A549 (cell line): ENCODE measurements at regions not wholly inside any gene's neighbourhood (a gene's known extent, or its start where the extent isn't known, plus 50 kb on each side); places are given as distances from the start of the nearest gene placed in this dataset.

Source experiments
- ATAC-seq, 2 experiments: fragments of 200-7000 bp in 1 of 2; fragments of >200 bp in 1 of 2; cut with Nextera tagmentation in 1 of 2; cut with Tn5 transposase in 1 of 2; 3 replicates each; pipeline versions ENCODE4 v1.8.0 to v1.9.1; 2018 to 2020; ENCODE audit warnings: mild to moderate bottlenecking in 1 of 2, moderate library complexity in 1 of 2
- CTCF ChIA-PET: fragments of 300-600 bp; sonication (Branson Sonifier 250); formaldehyde crosslinking; extraction: SDS; loops from one replicate; lab custom pipeline; 2021; ENCODE audit warnings: antibody characterized with exemption, inconsistent platforms; lab: Yijun Ruan, JAX
- POLR2A ChIA-PET: fragments of 350-600 bp; formaldehyde crosslinking; extraction: SDS; loops from one replicate; lab custom pipeline; 2021; ENCODE audit warnings: antibody characterized with exemption, inconsistent platforms; lab: Yijun Ruan, JAX
- DNase-seq, 2 experiments: peaks; one replicate each; pipeline versions ENCODE4 v3.0.0 to v3.0.0-alpha.2; 2011 to 2016; ENCODE audit warnings: low read depth in 1 of 2, low spot score in 1 of 2
- FAIRE-seq: peaks from 2 replicates; lab custom pipeline; 2011; peaks lifted over from hg19 to GRCh38; lab: Jason Lieb, UNC
- H3K27ac ChIP-seq, 2 experiments: fragments of >200 bp; sonication (Bioruptor Twin); formaldehyde crosslinking; 3 replicates each; pipeline ENCODE4 v1.5.1; 2016 to 2017
- H3K4me1 ChIP-seq: fragments of >200 bp; sonication (Bioruptor Twin); formaldehyde crosslinking; 3 replicates; pipeline ENCODE4 v1.6.1; 2016
- H3K4me2 ChIP-seq: fragments of >200 bp; sonication (Bioruptor Twin); formaldehyde crosslinking; 3 replicates; pipeline ENCODE4 v1.6.1; 2016
- H3K4me3 ChIP-seq: fragments of >200 bp; sonication (Bioruptor Twin); formaldehyde crosslinking; 3 replicates; pipeline ENCODE4 v1.5.1; 2016
- H3K9me3 ChIP-seq: fragments of >200 bp; sonication (Bioruptor Twin); formaldehyde crosslinking; 3 replicates; pipeline ENCODE4 v1.6.1; 2016
- BCL3 ChIP-seq: fragments of >200 bp; sonication (Bioruptor Twin); formaldehyde crosslinking; IDR thresholded peaks from 3 replicates; pipeline ENCODE4 v1.6.1; 2016
- CBX2 ChIP-seq: fragments of 200-600 bp; sonication (generic); IDR thresholded peaks from 2 replicates; pipeline ENCODE4 v1.6.1; 2016; ENCODE audit warnings: low read depth, mild to moderate bottlenecking, borderline replicate concordance
- CEBPB ChIP-seq, 2 experiments: fragments of >200 bp in 1 of 2; sonication (Bioruptor Twin) in 1 of 2; formaldehyde crosslinking in 1 of 2; IDR thresholded peaks; 2 replicates each; pipeline ENCODE4 v1.6.1; 2012 to 2016
- CHD2 ChIP-seq: fragments of 150-350 bp; IDR thresholded peaks from 2 replicates; pipeline ENCODE4 v1.6.1; 2014; ENCODE audit warnings: low read length; ENCODE audit not compliant: partially characterized antibody
- ELK1 ChIP-seq: fragments of 150-350 bp; IDR thresholded peaks from 2 replicates; pipeline ENCODE4 v1.6.1; 2014; ENCODE audit warnings: low read depth, mild to moderate bottlenecking, low read length
- ESRRA ChIP-seq: fragments of 150-350 bp; IDR thresholded peaks from 2 replicates; pipeline ENCODE4 v1.6.1; 2014; ENCODE audit warnings: mild to moderate bottlenecking, low read length, borderline replicate concordance
- GATA3 ChIP-seq: IDR thresholded peaks from 2 replicates; pipeline ENCODE4 v1.6.1; 2012; ENCODE audit warnings: borderline replicate concordance
- HDAC2 ChIP-seq: fragments of 200-600 bp; sonication (generic); IDR thresholded peaks from 2 replicates; pipeline ENCODE4 v1.6.1; 2016
- HOXB5 ChIP-seq: fragments of 250-450 bp; sonication (Bioruptor Pico); IDR thresholded peaks from 2 replicates; pipeline ENCODE4 v1.5.0; 2020; ENCODE audit warnings: mild to moderate bottlenecking, moderate library complexity
- JUNB ChIP-seq: fragments of >200 bp; sonication (Bioruptor Twin); formaldehyde crosslinking; IDR thresholded peaks from 2 replicates; pipeline ENCODE4 v1.6.1; 2016
- KDM5A ChIP-seq: fragments of 200-600 bp; sonication (generic); IDR thresholded peaks from 2 replicates; pipeline ENCODE4 v1.6.1; 2016; ENCODE audit warnings: antibody characterized with exemption, mild to moderate bottlenecking
- MAZ ChIP-seq: fragments of 150-350 bp; IDR thresholded peaks from 2 replicates; pipeline ENCODE4 v1.6.1; 2014; ENCODE audit warnings: antibody characterized with exemption, low read depth, low read length, borderline replicate concordance
- MYC ChIP-seq: IDR thresholded peaks from 2 replicates; pipeline ENCODE4 v1.6.1; 2012; ENCODE audit warnings: mild to moderate bottlenecking, inconsistent platforms, low read length, improper control_type of control experiment, borderline replicate concordance
- PHF8 ChIP-seq: fragments of 200-600 bp; sonication (generic); IDR thresholded peaks from 2 replicates; pipeline ENCODE4 v1.6.1; 2016; ENCODE audit warnings: low read depth, mild to moderate bottlenecking, antibody characterized with exemption, moderate library complexity, borderline replicate concordance
- POLR2A ChIP-seq: IDR thresholded peaks from 2 replicates; pipeline ENCODE4 v1.6.1; 2012; ENCODE audit warnings: mild to moderate bottlenecking, low read length
- REST ChIP-seq: fragments of 200-600 bp; sonication (generic); IDR thresholded peaks from 2 replicates; pipeline ENCODE4 v1.6.1; 2016; ENCODE audit warnings: antibody characterized with exemption, mild to moderate bottlenecking, moderate library complexity
- SREBF2 ChIP-seq: fragments of 450-650 bp; IDR thresholded peaks from 2 replicates; pipeline ENCODE4 v1.6.1; 2014; ENCODE audit warnings: mild to moderate bottlenecking, moderate library complexity
- TP53 ChIP-seq: fragments of 250-450 bp; sonication (Bioruptor Pico); IDR thresholded peaks from 2 replicates; pipeline ENCODE4 v1.5.0; 2021; ENCODE audit warnings: mild to moderate bottlenecking, moderate library complexity
- ZFP36 ChIP-seq: fragments of 450-650 bp; IDR thresholded peaks from 2 replicates; pipeline ENCODE4 v1.6.1; 2014; ENCODE audit warnings: borderline replicate concordance; ENCODE audit not compliant: partially characterized antibody
- ZNF302 ChIP-seq: fragments of 250-450 bp; sonication (Bioruptor Pico); IDR thresholded peaks from 2 replicates; pipeline ENCODE4 v1.9.0; 2021; ENCODE audit warnings: inconsistent platforms, mild to moderate bottlenecking, moderate library complexity
- WGBS: methylation state at CpG from one replicate; pipeline ENCODE4 v1.1.6; 2017; ENCODE audit errors: missing lambda C conversion rate; 5-methylcytosine and 5-hydroxymethylcytosine counted together

GRCh38 chr18:22345718-22346117, 72.0 kb downstream of the CTAGE1 start:
- no peak overlapping the region for H3K4me3 ChIP-seq
- DNase-seq (no peak), ATAC-seq (no peak), FAIRE-seq (no peak)
- H3K27ac ChIP-seq: no peak overlapping the region
- H3K4me2 ChIP-seq: no peak overlapping the region
- ChIA-PET POLR2A (no interaction called here), CTCF (interaction anchor here (1.3 kb wide), 1 partner anchor 15 kb away, joined by 4 read pairs; no protein-coding TSS in a partner anchor)
- TF ChIP-seq GATA3 (no peak), POLR2A (no peak), CHD2 (no peak), ELK1 (no peak), MAZ (no peak), MYC (no peak), ZNF302 (CRISPR knock-in tag) (no peak), ESRRA (no peak), BCL3 (no peak), JUNB (no peak), HOXB5 (CRISPR knock-in tag) (no peak), CEBPB (IDR thresholded peaks at IDR 0.05) (no peak), KDM5A (no peak)
- TF ChIP-seq, all 56 proteins: peak for 0
- Histone ChIP-seq H3K4me1 (peaks cover 21% of the 10 kb centered on the region), H3K9me3 (no peaks in the 10 kb centered on the region)
- WGBS: 53% methylated on average over 2 of the region's 2 CpGs

- CTCF ChIA-PET: interaction anchor here (1.3 kb wide), 1 partner anchor 15 kb away, joined by 3 read pairs; no protein-coding TSS in a partner anchor
- TF ChIP-seq CEBPB (IDR thresholded peaks at IDR 0.05) (no peak), CBX2 (no peak), HOXB5 (CRISPR knock-in tag) (no peak), TP53 (no peak), MYC (no peak), ELK1 (no peak), REST (no peak), PHF8 (no peak), ZFP36 (no peak), HDAC2 (no peak), KDM5A (no peak), SREBF2 (no peak)
- ATAC-seq (no peak), FAIRE-seq (no peak), DNase-seq (no peak)
- peaks cover 21% of the 10 kb centered on the region for H3K4me1 ChIP-seq
- no peak overlapping the region for H3K27ac ChIP-seq
- no peak overlapping the region for H3K4me3 ChIP-seq
- no peak overlapping the region for H3K4me2 ChIP-seq
- no peaks in the 10 kb centered on the region for H3K9me3 ChIP-seq
- WGBS: 73% methylated on average over 3 of the region's 3 CpGs
- POLR2A ChIA-PET: no interaction called here
Observed at GRCh38 chr18:22344908-22345670, 72.6 kb downstream of the CTAGE1 start.
